ENCODE measurements at regions not wholly inside any gene's neighbourhood (a gene's known extent, or its start where the extent isn't known, plus 50 kb on each side); places are given as distances from the start of the nearest gene placed in this dataset.
A peak's percentile ranks its signal among the peaks of the same experiment; 100 is the strongest.

- TF ChIP-seq, protein P1, sequence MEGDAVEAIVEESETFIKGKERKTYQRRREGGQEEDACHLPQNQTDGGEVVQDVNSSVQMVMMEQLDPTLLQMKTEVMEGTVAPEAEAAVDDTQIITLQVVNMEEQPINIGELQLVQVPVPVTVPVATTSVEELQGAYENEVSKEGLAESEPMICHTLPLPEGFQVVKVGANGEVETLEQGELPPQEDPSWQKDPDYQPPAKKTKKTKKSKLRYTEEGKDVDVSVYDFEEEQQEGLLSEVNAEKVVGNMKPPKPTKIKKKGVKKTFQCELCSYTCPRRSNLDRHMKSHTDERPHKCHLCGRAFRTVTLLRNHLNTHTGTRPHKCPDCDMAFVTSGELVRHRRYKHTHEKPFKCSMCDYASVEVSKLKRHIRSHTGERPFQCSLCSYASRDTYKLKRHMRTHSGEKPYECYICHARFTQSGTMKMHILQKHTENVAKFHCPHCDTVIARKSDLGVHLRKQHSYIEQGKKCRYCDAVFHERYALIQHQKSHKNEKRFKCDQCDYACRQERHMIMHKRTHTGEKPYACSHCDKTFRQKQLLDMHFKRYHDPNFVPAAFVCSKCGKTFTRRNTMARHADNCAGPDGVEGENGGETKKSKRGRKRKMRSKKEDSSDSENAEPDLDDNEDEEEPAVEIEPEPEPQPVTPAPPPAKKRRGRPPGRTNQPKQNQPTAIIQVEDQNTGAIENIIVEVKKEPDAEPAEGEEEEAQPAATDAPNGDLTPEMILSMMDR (IDR thresholded peaks at IDR 0.05; ENCODE audit: unreplicated experiment), result no peak
- Mint-ChIP-seq H3K27ac (ENCODE audit: low read depth, unreplicated experiment) (peak overlapping the region; percentile 51), H3K36me3 (ENCODE audit: insufficient read depth, unreplicated experiment) (no peaks in the 10 kb centered on the region), H3K4me1 (ENCODE audit: insufficient read depth, unreplicated experiment) (peaks cover 11% of the 10 kb centered on the region), H3K27me3 (ENCODE audit: insufficient read depth, unreplicated experiment) (no peaks in the 10 kb centered on the region), H3K4me3 (ENCODE audit: unreplicated experiment) (peak overlapping the region; percentile 36), H3K9me3 (ENCODE audit: unreplicated experiment) (peaks cover 8% of the 10 kb centered on the region)
- POLR2A ChIA-PET, result interaction anchor here (1.1 to 2.1 kb wide), 2 partner anchors 12 to 13 kb away, joined by 4 to 5 read pairs; no protein-coding TSS in a partner anchor
- intact Hi-C loops (cut with micrococcal nuclease), result no loop called here
- no TSS peak for BruUV-seq (replicated peaks)
- DNase-seq (ENCODE audit: unreplicated experiment), result peak; percentile 59
- CTCF ChIA-PET, result interaction anchor here (0.5 kb wide), 1 partner anchor 15 kb away, joined by 4 read pairs; no protein-coding TSS in a partner anchor
Observed at GRCh38 chr3:90241481-90241880, 1134.1 kb downstream of the EPHA3 start.

DNA sequence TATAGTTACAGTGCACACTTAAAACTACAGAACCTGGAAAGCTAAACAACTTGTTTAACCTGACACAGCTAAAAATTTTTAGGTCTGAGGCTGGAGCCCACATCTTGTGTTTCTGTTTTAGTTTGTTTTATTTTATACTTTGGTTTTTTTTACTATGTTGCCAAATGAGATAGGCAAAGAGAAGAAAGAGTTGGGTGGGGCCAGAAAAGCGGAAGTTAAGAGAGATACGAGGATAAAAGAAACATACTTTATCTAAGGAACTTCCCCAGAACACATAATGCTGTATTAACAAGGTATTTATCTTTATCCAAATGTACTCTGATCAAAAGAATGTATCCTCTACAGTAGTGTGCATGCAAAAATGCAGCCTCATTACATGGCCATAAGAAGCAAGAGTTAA, 1145.7 kb downstream of the EPHA3 start:
- ChIA-PET POLR2A (interaction anchor here (1.8 kb wide), 1 partner anchor 11 kb away, joined by 5 read pairs; no protein-coding TSS in a partner anchor), CTCF (interaction anchor here (0.7 kb wide), 1 partner anchor 1719 kb away, joined by 3 read pairs; no protein-coding TSS in a partner anchor)
- no peaks in the 10 kb centered on the region for H3K36me3 Mint-ChIP-seq (ENCODE audit: insufficient read depth, unreplicated experiment)
- no peak overlapping the region for H3K4me3 Mint-ChIP-seq (ENCODE audit: unreplicated experiment)
- no peak for DNase-seq (ENCODE audit: unreplicated experiment)
- H3K4me1 Mint-ChIP-seq (ENCODE audit: insufficient read depth, unreplicated experiment), result no peaks in the 10 kb centered on the region
- no peaks in the 10 kb centered on the region for H3K27me3 Mint-ChIP-seq (ENCODE audit: insufficient read depth, unreplicated experiment)
- intact Hi-C loops (cut with micrococcal nuclease), result no loop called here
- BruUV-seq (replicated peaks), result no TSS peak
- TF ChIP-seq, protein P1 (IDR thresholded peaks at IDR 0.05; ENCODE audit: unreplicated experiment), result no peak
- H3K9me3 Mint-ChIP-seq (ENCODE audit: unreplicated experiment), result no peaks in the 10 kb centered on the region
- H3K27ac Mint-ChIP-seq (ENCODE audit: low read depth, unreplicated experiment), result no peak overlapping the region

DNA sequence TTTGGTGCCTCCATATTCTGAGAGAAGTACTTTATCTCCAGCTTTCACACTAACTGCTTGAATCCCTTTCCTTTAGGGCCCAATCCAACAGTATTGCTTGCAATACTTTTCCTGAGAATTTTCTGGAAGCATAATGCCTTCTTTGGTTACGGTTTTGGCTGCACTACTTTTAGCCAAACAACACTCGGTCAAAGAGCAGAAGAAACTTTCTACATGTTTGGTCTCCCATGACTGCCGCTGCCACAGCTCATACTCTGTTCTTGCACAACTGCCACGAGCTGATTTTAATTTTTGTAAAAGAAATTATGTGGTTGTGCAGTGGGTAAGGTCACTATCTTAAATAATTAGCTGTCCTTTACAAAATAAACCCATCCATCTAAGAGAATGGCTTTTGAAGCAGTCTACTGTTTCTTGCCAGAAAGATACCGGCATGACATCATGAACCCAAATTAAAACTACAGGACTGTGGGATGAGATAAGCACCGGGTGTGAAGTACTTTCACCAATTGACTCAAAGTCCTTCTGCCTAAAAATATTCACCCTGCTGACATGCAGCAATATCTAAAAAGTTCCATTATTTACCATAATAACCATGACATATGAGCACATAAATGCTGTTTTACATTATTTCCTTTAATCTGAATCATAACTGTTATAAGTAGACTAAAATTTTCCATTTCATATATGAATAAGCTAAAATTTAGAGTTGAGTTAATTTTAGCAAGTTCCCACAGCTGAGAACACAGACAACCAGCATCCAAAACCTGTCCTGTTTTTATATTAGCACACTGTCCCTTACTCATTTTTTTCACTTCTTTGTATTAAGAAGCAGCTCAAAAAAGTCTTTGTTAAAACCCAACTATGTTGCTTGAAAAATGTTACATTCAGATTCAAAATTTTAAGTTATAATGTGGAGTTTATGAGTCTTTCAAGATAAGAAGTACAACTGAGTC, 1154.3 kb downstream of the EPHA3 start:
- peaks cover 15% of the 10 kb centered on the region for H3K9me3 Mint-ChIP-seq (ENCODE audit: unreplicated experiment)
- H3K4me1 Mint-ChIP-seq (ENCODE audit: insufficient read depth, unreplicated experiment), result no peaks in the 10 kb centered on the region
- no peak overlapping the region for H3K27ac Mint-ChIP-seq (ENCODE audit: low read depth, unreplicated experiment)
- TF ChIP-seq, protein P1 (IDR thresholded peaks at IDR 0.05; ENCODE audit: unreplicated experiment), result no peak
- DNase-seq (ENCODE audit: unreplicated experiment), result no peak
- peaks cover 10% of the 10 kb centered on the region for H3K36me3 Mint-ChIP-seq (ENCODE audit: insufficient read depth, unreplicated experiment)
- H3K4me3 Mint-ChIP-seq (ENCODE audit: unreplicated experiment), result no peak overlapping the region
- H3K27me3 Mint-ChIP-seq (ENCODE audit: insufficient read depth, unreplicated experiment), result no peaks in the 10 kb centered on the region
- BruUV-seq (replicated peaks), result no TSS peak
- ChIA-PET CTCF (no interaction called here), POLR2A (no interaction called here)
- intact Hi-C loops (cut with micrococcal nuclease), result no loop called here
